ENCODE measurements at regions not wholly inside any gene's neighbourhood (a gene's known extent, or its start where the extent isn't known, plus 50 kb on each side); places are given as distances from the start of the nearest gene placed in this dataset.

DNA sequence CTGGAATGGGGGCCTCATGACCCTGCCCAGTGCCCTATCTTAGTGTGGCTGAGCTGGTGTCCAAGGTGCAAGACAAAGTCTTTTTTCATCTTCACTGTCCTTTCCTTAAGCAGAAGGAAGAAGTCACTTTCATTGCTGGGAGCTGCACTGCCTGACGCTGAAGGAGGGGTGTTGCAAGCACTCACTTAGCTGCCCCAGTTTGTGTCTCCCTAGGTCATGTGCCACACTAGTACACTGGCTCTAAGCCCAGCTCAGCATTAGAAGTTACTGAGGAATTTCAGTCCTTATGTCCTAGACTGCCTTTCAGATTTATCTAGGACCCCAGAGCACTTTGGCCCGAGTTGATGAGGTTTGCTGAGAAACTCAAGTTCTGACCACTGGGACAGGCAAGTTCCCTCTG is 952.0 kb upstream of the USP15 start (continued):
- no peak for TF ChIP-seq NR1H2 (CRISPR knock-in tag; IDR thresholded peaks at IDR 0.05)
- no peak for TF ChIP-seq ZNF138 (CRISPR knock-in tag; conservative IDR thresholded peaks at IDR 0.05)
- TF ChIP-seq TP53 (CRISPR knock-in tag; IDR thresholded peaks at IDR 0.05), result no peak
- no peak for TF ChIP-seq ZNF263 (CRISPR knock-in tag; IDR thresholded peaks at IDR 0.05; ENCODE audit: low read depth)
- TF ChIP-seq IRF2 (CRISPR knock-in tag; IDR thresholded peaks at IDR 0.05; ENCODE audit: borderline replicate concordance, low read depth), result no peak
- no peak for TF ChIP-seq ATF1 (CRISPR knock-in tag; IDR thresholded peaks at IDR 0.05)
- no peak for TF ChIP-seq NR3C1 (CRISPR knock-in tag; conservative IDR thresholded peaks at IDR 0.05; ENCODE audit: low read depth)
- TF ChIP-seq CREM (CRISPR knock-in tag; IDR thresholded peaks at IDR 0.05), result no peak

DNA sequence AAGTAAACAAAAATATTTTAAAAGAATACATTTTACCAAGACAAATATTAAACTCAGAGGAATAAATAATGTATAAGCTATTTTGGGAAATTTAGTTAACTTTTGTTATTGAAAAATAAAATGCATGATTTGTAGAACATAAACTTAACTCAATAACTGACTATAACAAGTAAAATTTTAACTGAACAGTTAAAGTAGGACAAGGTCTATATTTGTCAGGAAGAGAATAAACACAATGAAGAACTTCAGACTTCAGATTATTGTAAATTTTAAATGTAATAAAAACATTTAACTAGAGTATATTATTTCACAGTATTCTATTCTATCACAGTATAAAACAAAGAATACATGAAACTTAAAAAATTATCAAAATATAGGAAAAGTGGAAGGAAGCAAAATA is 948.8 kb upstream of the USP15 start:
- Mint-ChIP-seq H3K27ac (no peak overlapping the region), H3K9me3 (peaks cover 21% of the 10 kb centered on the region), H3K27me3 (ENCODE audit: low read depth) (no peaks in the 10 kb centered on the region), H3K4me3 (no peak overlapping the region), H3K36me3 (peaks cover 10% of the 10 kb centered on the region), H3K4me1 (no peaks in the 10 kb centered on the region)
- DNase-seq (ENCODE audit: low spot score) (no peak), ATAC-seq (no peak)
- ChIA-PET POLR2A (no interaction called here), CTCF (no interaction called here)
- no peak for TF ChIP-seq ETV6 (CRISPR knock-in tag; IDR thresholded peaks at IDR 0.05)
- TF ChIP-seq OVOL2 (CRISPR knock-in tag; IDR thresholded peaks at IDR 0.05; ENCODE audit: borderline replicate concordance), result no peak
- TF ChIP-seq, protein P1, sequence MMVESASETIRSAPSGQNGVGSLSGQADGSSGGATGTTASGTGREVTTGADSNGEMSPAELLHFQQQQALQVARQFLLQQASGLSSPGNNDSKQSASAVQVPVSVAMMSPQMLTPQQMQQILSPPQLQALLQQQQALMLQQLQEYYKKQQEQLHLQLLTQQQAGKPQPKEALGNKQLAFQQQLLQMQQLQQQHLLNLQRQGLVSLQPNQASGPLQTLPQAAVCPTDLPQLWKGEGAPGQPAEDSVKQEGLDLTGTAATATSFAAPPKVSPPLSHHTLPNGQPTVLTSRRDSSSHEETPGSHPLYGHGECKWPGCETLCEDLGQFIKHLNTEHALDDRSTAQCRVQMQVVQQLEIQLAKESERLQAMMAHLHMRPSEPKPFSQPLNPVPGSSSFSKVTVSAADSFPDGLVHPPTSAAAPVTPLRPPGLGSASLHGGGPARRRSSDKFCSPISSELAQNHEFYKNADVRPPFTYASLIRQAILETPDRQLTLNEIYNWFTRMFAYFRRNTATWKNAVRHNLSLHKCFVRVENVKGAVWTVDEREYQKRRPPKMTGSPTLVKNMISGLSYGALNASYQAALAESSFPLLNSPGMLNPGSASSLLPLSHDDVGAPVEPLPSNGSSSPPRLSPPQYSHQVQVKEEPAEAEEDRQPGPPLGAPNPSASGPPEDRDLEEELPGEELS (CRISPR knock-in tag; IDR thresholded peaks at IDR 0.05), result no peak
- TF ChIP-seq, protein P2, sequence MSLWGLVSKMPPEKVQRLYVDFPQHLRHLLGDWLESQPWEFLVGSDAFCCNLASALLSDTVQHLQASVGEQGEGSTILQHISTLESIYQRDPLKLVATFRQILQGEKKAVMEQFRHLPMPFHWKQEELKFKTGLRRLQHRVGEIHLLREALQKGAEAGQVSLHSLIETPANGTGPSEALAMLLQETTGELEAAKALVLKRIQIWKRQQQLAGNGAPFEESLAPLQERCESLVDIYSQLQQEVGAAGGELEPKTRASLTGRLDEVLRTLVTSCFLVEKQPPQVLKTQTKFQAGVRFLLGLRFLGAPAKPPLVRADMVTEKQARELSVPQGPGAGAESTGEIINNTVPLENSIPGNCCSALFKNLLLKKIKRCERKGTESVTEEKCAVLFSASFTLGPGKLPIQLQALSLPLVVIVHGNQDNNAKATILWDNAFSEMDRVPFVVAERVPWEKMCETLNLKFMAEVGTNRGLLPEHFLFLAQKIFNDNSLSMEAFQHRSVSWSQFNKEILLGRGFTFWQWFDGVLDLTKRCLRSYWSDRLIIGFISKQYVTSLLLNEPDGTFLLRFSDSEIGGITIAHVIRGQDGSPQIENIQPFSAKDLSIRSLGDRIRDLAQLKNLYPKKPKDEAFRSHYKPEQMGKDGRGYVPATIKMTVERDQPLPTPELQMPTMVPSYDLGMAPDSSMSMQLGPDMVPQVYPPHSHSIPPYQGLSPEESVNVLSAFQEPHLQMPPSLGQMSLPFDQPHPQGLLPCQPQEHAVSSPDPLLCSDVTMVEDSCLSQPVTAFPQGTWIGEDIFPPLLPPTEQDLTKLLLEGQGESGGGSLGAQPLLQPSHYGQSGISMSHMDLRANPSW (CRISPR knock-in tag; conservative IDR thresholded peaks at IDR 0.05; ENCODE audit: low read depth), result no peak
- TF ChIP-seq NFE2L1 (CRISPR knock-in tag; IDR thresholded peaks at IDR 0.05), result no peak
- no peak for TF ChIP-seq HMGA2 (CRISPR knock-in tag; IDR thresholded peaks at IDR 0.05)
- no peak for TF ChIP-seq ZNF138 (CRISPR knock-in tag; conservative IDR thresholded peaks at IDR 0.05)
- TF ChIP-seq, protein P3, sequence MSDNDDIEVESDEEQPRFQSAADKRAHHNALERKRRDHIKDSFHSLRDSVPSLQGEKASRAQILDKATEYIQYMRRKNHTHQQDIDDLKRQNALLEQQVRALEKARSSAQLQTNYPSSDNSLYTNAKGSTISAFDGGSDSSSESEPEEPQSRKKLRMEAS (CRISPR knock-in tag; IDR thresholded peaks at IDR 0.05), result no peak
- no peak for TF ChIP-seq PREB (CRISPR knock-in tag; IDR thresholded peaks at IDR 0.05; ENCODE audit: borderline replicate concordance)
- TF ChIP-seq ZBTB43 (CRISPR knock-in tag; IDR thresholded peaks at IDR 0.05), result no peak
- no peak for TF ChIP-seq ESRRA (CRISPR knock-in tag; IDR thresholded peaks at IDR 0.05; ENCODE audit: borderline replicate concordance)
- no peak for TF ChIP-seq NFATC4 (CRISPR knock-in tag; IDR thresholded peaks at IDR 0.05)
- TF ChIP-seq E2F4 (CRISPR knock-in tag; IDR thresholded peaks at IDR 0.05; ENCODE audit: borderline replicate concordance, low read depth), result no peak
- no peak for TF ChIP-seq ZNF121 (CRISPR knock-in tag; IDR thresholded peaks at IDR 0.05)
